Ishikawa (cell line): ENCODE measurements at regions not wholly inside any gene's neighbourhood (a gene's known extent, or its start where the extent isn't known, plus 50 kb on each side); places are given as distances from the start of the nearest gene placed in this dataset.
A peak's percentile ranks its signal among the peaks of the same experiment; 100 is the strongest.

Experiments
- CEBPB ChIP-seq: IDR thresholded peaks from 2 replicates; pipeline ENCODE4 v1.6.1; 2012
- CREB1 ChIP-seq: IDR thresholded peaks from 2 replicates; pipeline ENCODE4 v1.6.1; 2012; ENCODE audit warnings: low read depth
- EGR1 ChIP-seq: IDR thresholded peaks from 2 replicates; pipeline ENCODE4 v1.6.1; 2012
- EP300 ChIP-seq: IDR thresholded peaks from 2 replicates; pipeline ENCODE4 v1.6.1; 2012; ENCODE audit warnings: borderline replicate concordance
- FOXM1 ChIP-seq: IDR thresholded peaks from 2 replicates; pipeline ENCODE4 v1.6.1; 2012; ENCODE audit warnings: low read depth, borderline replicate concordance
- NFIC ChIP-seq: IDR thresholded peaks from 2 replicates; pipeline ENCODE4 v1.6.1; 2012
- RAD21 ChIP-seq: IDR thresholded peaks from 2 replicates; pipeline ENCODE4 v1.6.1; 2012; ENCODE audit warnings: low read depth
- TAF1 ChIP-seq: IDR thresholded peaks from 2 replicates; pipeline ENCODE4 v1.6.1; 2012; ENCODE audit warnings: low read depth, mild to moderate bottlenecking
- TCF12 ChIP-seq: IDR thresholded peaks from 2 replicates; pipeline ENCODE4 v1.6.1; 2012; ENCODE audit warnings: low read depth
- TEAD4 ChIP-seq: IDR thresholded peaks from 2 replicates; pipeline ENCODE4 v1.6.1; 2012
- YY1 ChIP-seq: IDR thresholded peaks from 2 replicates; pipeline ENCODE4 v1.6.1; 2012; ENCODE audit warnings: low read depth
- ZBTB7A ChIP-seq: IDR thresholded peaks from 2 replicates; pipeline ENCODE4 v1.6.1; 2012; ENCODE audit warnings: low read depth
- TF ChIP-seq, protein P1 (sequence below): IDR thresholded peaks from 2 replicates; pipeline ENCODE4 v1.6.1; 2012
- TF ChIP-seq, protein P2 (sequence below): IDR thresholded peaks from 2 replicates; pipeline ENCODE4 v1.6.1; 2012
- TF ChIP-seq, protein P3 (sequence below): IDR thresholded peaks from 2 replicates; pipeline ENCODE4 v1.6.1; 2012; ENCODE audit warnings: low read depth, mild to moderate bottlenecking

DNA sequence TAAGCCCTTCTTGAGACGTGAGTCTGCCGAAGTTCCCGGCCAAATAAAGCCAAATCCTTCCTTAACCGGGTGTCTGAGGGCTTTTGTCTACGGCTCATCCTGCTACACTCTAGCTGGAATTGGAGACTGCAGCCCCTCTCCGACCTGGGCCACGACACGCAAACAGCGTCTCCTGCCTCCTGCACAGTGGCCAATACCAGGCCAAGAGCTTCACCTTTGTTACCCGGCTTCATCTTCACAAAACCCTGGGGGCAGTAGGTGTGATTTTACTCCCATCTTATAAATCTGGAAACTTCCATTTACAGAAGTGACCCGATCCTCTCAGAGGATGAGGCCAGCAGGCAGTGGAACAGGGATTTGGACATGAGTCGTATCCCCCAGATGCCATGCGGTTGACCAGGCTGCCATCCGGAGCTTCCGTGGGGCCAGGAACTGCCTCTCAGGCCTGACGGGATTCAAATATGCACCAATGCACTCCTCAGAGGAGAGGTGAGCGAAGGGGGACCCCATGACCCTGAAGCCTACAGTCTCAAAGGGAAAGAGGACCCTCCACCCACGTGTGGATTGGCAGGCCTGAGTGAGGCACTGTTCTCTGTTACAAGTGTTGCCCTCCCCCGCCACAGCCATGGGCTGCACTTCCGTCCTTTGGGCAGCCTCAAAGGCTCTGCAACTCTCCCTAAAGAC lies 53.2 kb upstream of the KLF13 start:
- TF ChIP-seq YY1: no peak
- TF ChIP-seq, protein P1, sequence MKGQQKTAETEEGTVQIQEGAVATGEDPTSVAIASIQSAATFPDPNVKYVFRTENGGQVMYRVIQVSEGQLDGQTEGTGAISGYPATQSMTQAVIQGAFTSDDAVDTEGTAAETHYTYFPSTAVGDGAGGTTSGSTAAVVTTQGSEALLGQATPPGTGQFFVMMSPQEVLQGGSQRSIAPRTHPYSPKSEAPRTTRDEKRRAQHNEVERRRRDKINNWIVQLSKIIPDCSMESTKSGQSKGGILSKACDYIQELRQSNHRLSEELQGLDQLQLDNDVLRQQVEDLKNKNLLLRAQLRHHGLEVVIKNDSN: no peak
- no peak for TF ChIP-seq CEBPB
- TF ChIP-seq EP300: no peak
- TF ChIP-seq ZBTB7A: no peak
- no peak for TF ChIP-seq TCF12
- no peak for TF ChIP-seq NFIC
- no peak for TF ChIP-seq FOXM1
- no peak for TF ChIP-seq EGR1
- TF ChIP-seq CREB1: no peak
- no peak for TF ChIP-seq TEAD4
- TF ChIP-seq TAF1: no peak
- TF ChIP-seq, protein P2, sequence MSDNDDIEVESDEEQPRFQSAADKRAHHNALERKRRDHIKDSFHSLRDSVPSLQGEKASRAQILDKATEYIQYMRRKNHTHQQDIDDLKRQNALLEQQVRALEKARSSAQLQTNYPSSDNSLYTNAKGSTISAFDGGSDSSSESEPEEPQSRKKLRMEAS: no peak
- TF ChIP-seq RAD21: no peak
- TF ChIP-seq, protein P3, sequence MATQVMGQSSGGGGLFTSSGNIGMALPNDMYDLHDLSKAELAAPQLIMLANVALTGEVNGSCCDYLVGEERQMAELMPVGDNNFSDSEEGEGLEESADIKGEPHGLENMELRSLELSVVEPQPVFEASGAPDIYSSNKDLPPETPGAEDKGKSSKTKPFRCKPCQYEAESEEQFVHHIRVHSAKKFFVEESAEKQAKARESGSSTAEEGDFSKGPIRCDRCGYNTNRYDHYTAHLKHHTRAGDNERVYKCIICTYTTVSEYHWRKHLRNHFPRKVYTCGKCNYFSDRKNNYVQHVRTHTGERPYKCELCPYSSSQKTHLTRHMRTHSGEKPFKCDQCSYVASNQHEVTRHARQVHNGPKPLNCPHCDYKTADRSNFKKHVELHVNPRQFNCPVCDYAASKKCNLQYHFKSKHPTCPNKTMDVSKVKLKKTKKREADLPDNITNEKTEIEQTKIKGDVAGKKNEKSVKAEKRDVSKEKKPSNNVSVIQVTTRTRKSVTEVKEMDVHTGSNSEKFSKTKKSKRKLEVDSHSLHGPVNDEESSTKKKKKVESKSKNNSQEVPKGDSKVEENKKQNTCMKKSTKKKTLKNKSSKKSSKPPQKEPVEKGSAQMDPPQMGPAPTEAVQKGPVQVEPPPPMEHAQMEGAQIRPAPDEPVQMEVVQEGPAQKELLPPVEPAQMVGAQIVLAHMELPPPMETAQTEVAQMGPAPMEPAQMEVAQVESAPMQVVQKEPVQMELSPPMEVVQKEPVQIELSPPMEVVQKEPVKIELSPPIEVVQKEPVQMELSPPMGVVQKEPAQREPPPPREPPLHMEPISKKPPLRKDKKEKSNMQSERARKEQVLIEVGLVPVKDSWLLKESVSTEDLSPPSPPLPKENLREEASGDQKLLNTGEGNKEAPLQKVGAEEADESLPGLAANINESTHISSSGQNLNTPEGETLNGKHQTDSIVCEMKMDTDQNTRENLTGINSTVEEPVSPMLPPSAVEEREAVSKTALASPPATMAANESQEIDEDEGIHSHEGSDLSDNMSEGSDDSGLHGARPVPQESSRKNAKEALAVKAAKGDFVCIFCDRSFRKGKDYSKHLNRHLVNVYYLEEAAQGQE: no peak

DNA sequence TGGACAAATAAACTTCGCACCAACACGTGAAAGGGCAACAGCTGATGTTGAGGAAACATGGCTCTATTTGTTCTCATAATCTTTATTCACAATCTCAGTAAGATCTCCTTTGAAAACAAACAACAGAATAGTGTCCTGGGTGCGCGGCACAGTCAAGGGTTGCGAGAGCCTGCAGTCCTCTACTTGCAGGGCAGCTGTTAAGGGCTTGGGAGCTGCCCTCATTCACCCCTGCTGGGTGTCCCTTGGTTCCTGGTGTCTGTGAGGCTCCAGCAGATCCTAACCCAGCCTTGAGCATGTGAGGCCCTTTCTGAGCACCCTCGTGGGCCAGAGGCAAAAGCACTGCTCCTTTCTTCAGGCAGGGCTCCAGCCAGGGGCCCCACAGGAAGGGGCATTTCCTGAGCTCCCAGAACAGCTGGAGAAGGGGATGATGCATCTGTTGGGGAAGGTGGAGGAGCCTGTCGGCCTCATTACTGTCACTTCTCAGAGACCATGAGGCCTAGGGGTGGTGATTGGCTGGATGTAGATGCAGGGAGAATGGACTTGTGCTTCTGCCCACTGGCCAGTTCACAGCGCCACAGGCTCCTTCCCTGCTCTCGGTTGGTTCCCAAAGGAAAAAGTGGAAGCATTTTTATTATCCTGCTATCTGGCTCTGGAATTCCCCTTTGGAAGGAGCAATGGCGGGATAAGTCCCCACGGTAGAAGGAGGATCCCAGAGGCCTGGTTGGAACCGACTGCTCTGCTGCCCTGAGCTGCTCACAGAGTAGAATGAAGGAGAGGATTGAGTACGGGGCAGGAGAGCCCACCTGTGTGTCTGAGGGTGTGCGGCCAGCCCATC lies 51.9 kb upstream of the KLF13 start:
- TF ChIP-seq NFIC (no peak), EP300 (no peak), TAF1 (no peak), TEAD4 (no peak), FOXM1 (no peak), CEBPB (no peak), TCF12 (no peak)
- TF ChIP-seq, protein P3: no peak

DNA sequence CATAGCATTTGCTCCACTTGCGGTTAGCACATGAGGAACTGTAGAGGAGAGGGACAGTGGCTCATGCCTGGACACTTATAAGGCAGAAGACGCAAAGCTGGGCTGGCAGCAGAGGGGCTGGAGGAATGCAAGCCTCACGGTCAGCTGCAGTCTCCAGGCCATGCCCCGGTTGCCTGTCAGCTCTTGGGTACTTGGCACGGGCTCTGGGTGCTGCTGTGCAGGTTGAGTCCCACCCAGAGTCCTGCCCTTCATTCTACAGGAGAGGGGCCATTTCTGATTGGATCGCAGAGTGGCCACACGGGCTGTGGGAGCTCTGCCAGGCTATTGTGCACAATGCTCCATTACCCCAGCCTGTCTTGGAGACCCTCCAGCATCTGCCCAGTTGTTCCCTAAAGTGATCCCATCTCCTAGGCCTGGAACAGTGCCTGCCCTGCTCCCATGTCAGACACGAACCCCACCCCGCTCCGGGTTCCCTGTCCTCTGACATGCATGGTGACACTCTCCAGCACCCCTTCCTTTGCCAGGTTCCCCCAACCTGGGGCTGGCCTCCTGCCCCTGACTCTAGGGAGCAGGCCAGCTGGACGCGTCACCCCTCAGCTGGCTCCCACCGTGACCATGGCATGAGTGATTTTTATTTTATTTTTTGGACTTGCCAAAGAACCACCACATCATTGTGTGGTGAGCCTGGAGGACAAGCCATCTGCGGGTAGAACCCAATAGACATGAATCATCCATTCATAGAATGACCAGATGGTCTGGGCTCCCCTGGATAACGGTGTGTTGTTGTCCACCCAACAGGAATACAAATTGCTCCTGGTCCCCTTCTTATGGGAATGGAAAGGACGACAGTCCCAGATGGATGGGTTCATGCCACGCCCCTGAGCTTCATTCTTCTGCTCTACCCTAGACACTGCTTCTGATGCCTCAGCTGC lies 51.0 kb upstream of the KLF13 start:
- no peak for TF ChIP-seq CREB1
- TF ChIP-seq NFIC: peak; percentile 72

DNA sequence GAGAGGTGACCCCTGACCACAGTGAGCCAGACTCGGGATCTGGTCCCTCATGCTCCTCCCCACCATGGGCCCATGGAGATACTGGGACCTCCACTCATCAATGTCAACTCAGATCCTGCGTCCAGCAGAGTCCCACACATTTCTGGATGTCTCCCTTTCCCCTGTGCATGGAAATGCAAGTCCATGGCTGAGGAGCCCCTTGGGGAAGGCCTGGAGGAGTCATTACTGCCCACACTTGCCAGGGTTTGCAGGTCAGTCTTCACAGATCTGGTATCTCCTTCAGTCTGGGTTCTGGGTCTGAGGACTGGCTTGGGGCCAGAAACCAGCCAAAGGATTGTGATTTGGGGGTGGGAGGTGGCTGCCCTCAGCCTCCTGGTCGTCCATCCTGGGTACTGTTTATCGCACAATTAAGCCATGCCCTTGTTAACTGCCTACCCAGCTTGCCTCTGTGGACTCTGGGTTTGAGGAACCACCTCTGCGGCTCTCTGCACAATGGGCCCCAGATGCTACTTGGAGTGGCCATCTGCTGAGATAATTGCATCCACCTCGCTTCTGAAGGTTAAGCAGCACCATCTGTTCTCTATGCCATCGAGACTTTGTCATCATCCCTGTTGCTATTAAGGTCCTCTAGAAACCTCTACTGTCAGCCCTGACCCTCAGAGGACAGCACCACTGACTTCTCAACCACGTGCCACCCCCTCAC lies 49.9 kb upstream of the KLF13 start:
- no peak for TF ChIP-seq RAD21
- TF ChIP-seq, protein P2: no peak
- TF ChIP-seq FOXM1: no peak
- no peak for TF ChIP-seq NFIC
- no peak for TF ChIP-seq TAF1
- TF ChIP-seq, protein P3: no peak
- TF ChIP-seq, protein P1: no peak
- no peak for TF ChIP-seq CREB1
- no peak for TF ChIP-seq EP300
- TF ChIP-seq EGR1: no peak
- no peak for TF ChIP-seq CEBPB
- no peak for TF ChIP-seq TCF12
- no peak for TF ChIP-seq YY1
- no peak for TF ChIP-seq TEAD4
- no peak for TF ChIP-seq ZBTB7A
